ENCODE measurements at regions not wholly inside any gene's neighbourhood (a gene's known extent, or its start where the extent isn't known, plus 50 kb on each side); places are given as distances from the start of the nearest gene placed in this dataset.

DNA sequence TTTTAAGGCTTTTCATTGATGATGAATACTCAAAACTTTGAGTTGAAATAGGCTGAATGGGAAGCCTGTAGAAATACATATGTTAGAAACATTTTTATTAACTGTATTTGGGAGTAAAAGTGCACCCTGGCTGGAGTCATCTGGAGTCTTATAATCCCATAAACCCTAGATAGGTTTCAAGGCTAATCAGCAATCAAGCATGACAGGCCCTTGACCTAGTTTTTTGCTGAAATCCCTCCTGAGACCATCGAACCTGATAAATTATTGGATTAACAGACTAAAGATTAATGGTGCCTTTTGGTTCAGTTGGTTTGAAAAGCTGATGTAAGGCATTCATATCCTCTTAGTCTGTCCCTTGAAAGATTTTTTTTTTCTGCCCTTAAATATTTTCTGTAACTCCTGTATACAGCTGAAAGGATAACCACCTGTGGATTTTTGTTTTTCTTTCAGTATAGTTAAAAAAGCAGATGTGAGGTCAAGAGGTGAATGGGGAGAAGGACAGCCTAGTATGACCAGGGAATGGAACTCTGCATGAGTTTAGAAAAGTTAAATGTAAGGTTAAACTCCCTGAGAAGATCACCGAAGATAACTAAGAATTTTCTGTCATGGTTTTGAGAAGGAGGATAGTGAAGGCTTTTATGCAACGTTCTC is 69.4 kb upstream of the STXBP5L start:
- TF ChIP-seq, protein P1, sequence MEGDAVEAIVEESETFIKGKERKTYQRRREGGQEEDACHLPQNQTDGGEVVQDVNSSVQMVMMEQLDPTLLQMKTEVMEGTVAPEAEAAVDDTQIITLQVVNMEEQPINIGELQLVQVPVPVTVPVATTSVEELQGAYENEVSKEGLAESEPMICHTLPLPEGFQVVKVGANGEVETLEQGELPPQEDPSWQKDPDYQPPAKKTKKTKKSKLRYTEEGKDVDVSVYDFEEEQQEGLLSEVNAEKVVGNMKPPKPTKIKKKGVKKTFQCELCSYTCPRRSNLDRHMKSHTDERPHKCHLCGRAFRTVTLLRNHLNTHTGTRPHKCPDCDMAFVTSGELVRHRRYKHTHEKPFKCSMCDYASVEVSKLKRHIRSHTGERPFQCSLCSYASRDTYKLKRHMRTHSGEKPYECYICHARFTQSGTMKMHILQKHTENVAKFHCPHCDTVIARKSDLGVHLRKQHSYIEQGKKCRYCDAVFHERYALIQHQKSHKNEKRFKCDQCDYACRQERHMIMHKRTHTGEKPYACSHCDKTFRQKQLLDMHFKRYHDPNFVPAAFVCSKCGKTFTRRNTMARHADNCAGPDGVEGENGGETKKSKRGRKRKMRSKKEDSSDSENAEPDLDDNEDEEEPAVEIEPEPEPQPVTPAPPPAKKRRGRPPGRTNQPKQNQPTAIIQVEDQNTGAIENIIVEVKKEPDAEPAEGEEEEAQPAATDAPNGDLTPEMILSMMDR (IDR thresholded peaks at IDR 0.05), result no peak
- no peak for TF ChIP-seq POLR2A (IDR thresholded peaks at IDR 0.05)
- no peak for DNase-seq
- H3K9me3 ChIP-seq, result no peaks in the 10 kb centered on the region
- H3K4me1 ChIP-seq, result no peaks in the 10 kb centered on the region
- H3K27me3 ChIP-seq, result no peaks in the 10 kb centered on the region
- no peaks in the 10 kb centered on the region for H3K36me3 ChIP-seq
- no peak overlapping the region for H3K4me3 ChIP-seq
- intact Hi-C loops (cut with DNase I; ENCODE audit: low total_unique reads), result no loop called here
- H3K27ac ChIP-seq, result no peak overlapping the region

DNA sequence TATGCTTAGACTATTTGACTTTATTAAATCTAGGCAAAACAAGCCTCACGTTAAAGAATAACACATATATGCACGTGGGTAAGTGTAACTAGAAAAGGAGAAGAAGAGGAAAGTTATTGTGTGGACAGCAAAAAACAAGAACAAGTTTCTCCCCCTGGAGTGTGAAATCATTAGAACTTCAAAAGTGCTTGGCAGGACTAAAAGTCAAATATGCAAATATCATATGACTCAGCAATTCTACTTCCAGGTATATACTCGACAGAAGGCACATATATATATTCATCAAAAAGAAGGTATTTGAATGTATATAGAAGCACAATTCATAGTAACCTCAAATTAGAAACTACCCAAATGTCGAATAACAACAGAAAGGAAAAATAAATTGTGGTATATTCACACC is 68.9 kb upstream of the STXBP5L start:
- no peak overlapping the region for H3K27ac ChIP-seq
- H3K9me3 ChIP-seq, result no peaks in the 10 kb centered on the region
- H3K36me3 ChIP-seq, result no peaks in the 10 kb centered on the region
- no peak for DNase-seq
- no peaks in the 10 kb centered on the region for H3K27me3 ChIP-seq
- H3K4me3 ChIP-seq, result no peak overlapping the region
- intact Hi-C loops (cut with DNase I; ENCODE audit: low total_unique reads), result no loop called here
- no peaks in the 10 kb centered on the region for H3K4me1 ChIP-seq
- no peak for TF ChIP-seq POLR2A (IDR thresholded peaks at IDR 0.05)
- TF ChIP-seq, protein P1 (IDR thresholded peaks at IDR 0.05), result no peak

DNA sequence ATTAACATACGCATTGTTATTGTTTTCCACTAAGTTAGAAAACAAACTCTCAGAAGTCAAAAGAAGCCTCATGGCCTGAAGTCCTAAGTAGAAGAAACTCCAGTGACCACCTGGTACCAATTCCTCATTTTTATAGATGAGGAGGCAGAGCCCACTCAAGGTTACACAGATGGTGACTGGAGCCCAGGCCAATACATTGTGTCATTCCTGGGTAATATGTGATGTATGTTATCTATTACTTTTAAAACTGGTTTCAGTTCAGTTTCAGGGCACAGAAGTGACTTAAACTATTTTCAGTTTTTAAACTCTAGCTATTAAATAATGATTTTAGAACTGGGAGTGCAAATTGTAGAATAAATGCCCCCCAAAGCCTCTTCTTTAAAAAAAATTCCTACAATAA is 66.7 kb upstream of the STXBP5L start:
- H3K36me3 ChIP-seq, result no peaks in the 10 kb centered on the region
- no peak for TF ChIP-seq POLR2A (IDR thresholded peaks at IDR 0.05)
- TF ChIP-seq, protein P1 (IDR thresholded peaks at IDR 0.05), result no peak
- DNase-seq, result no peak

DNA sequence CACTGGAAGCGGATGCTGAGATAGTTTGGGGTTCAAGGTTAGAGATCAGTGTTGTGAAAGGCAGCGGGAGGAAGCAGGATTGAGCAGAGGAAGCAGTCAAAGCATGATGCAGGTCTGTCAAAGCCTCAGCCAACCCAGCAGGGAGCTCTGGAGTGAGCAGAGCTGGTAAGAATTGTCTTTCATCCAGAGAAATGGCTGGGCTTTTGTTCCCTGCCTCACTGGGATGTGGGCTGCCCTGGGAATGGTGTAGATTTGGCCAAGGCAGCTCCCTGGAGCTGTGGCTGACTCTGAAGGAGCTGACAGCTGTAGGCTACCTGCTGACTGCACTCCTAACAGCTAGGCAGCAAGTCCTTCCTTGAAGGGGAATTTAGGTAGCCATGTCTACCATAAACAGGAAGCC is 61.9 kb upstream of the STXBP5L start:
- Histone ChIP-seq H3K4me3 (no peak overlapping the region), H3K36me3 (no peaks in the 10 kb centered on the region), H3K27ac (no peak overlapping the region), H3K9me3 (no peaks in the 10 kb centered on the region), H3K27me3 (no peaks in the 10 kb centered on the region), H3K4me1 (no peaks in the 10 kb centered on the region)
- intact Hi-C loops (cut with DNase I; ENCODE audit: low total_unique reads), result no loop called here
- no peak for TF ChIP-seq POLR2A (IDR thresholded peaks at IDR 0.05)
- TF ChIP-seq, protein P1 (IDR thresholded peaks at IDR 0.05), result no peak
- no peak for DNase-seq

More for the DNA sequence above, 66.7 kb upstream of the STXBP5L start:
- no peaks in the 10 kb centered on the region for H3K27me3 ChIP-seq
- no peaks in the 10 kb centered on the region for H3K4me1 ChIP-seq
- intact Hi-C loops (cut with DNase I; ENCODE audit: low total_unique reads), result no loop called here
- H3K27ac ChIP-seq, result no peak overlapping the region
- H3K4me3 ChIP-seq, result no peak overlapping the region
- H3K9me3 ChIP-seq, result no peaks in the 10 kb centered on the region

DNA sequence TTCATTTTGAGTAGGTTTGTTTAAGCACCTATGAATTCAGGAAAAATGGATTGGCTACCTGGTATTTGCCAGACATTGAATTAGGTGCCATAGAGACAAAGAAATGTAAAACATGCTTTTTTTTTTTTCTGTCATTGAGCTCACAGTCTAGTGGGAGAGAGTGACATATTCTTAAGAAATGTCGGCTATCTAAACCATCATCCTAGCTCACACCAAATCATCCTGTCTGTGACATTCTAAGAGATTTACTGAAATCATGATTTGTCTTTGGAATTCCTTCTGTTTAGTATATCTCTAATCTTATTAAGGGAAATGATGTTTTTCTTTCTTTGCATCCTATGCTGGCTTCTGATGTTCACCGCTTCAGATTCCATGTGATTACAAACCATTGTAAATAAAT is 59.5 kb upstream of the STXBP5L start:
- intact Hi-C loops (cut with DNase I; ENCODE audit: low total_unique reads), result no loop called here
- Histone ChIP-seq H3K4me3 (no peak overlapping the region), H3K9me3 (no peaks in the 10 kb centered on the region), H3K27me3 (no peaks in the 10 kb centered on the region), H3K4me1 (no peaks in the 10 kb centered on the region), H3K27ac (no peak overlapping the region), H3K36me3 (no peaks in the 10 kb centered on the region)
- TF ChIP-seq, protein P1 (IDR thresholded peaks at IDR 0.05), result no peak
- no peak for TF ChIP-seq POLR2A (IDR thresholded peaks at IDR 0.05)
- DNase-seq, result no peak
